OCI-LY1 (cell line): ENCODE measurements at regions not wholly inside any gene's neighbourhood (a gene's known extent, or its start where the extent isn't known, plus 50 kb on each side); places are given as distances from the start of the nearest gene placed in this dataset.
"Not testable (repeated sequence)": the region's sequence is repeated elsewhere in the genome, so short reads cannot be mapped to it uniquely, and the experiment has no call there.

Source experiments
- H2AFZ ChIP-seq: fragments of 200-600 bp; sonication (generic), shearing (Covaris generic); 2 replicates; pipeline ENCODE4 v1.6.0; 2014; ENCODE audit warnings: antibody characterized with exemption, mild to moderate bottlenecking, low read length
- H3F3A ChIP-seq: fragments of 200-600 bp; sonication (generic), shearing (Covaris generic); 2 replicates; pipeline ENCODE4 v1.6.0; 2014; ENCODE audit warnings: mild to moderate bottlenecking, antibody characterized with exemption, low read length, moderate library complexity; ENCODE audit not compliant: insufficient read depth
- H3K27ac ChIP-seq: fragments of 200-600 bp; sonication (generic); 2 replicates; pipeline ENCODE4 v1.5.1; 2014; ENCODE audit warnings: low read length, mixed run types, mild to moderate bottlenecking, low read depth; ENCODE audit not compliant: poor library complexity, severe bottlenecking
- H3K27me3 ChIP-seq: fragments of 200-600 bp; sonication (generic); 2 replicates; pipeline ENCODE4 v1.6.0; 2014; ENCODE audit warnings: antibody characterized with exemption, mild to moderate bottlenecking, low read length, moderate library complexity; ENCODE audit not compliant: insufficient read depth
- H3K36me3 ChIP-seq: fragments of 200-600 bp; sonication (generic); 2 replicates; pipeline ENCODE4 v1.6.1; 2014; ENCODE audit warnings: mild to moderate bottlenecking, antibody characterized with exemption, low read length, moderate library complexity, mixed read lengths; ENCODE audit not compliant: insufficient read depth
- H3K4me1 ChIP-seq: fragments of 200-600 bp; sonication (generic); 2 replicates; pipeline ENCODE4 v1.5.1; 2014; ENCODE audit warnings: mild to moderate bottlenecking, low read length, moderate library complexity; ENCODE audit not compliant: insufficient read depth, severe bottlenecking
- H3K4me2 ChIP-seq: fragments of 200-600 bp; sonication (generic), shearing (Covaris generic); 2 replicates; pipeline ENCODE4 v1.6.1; 2014; ENCODE audit warnings: low read length
- H3K4me3 ChIP-seq: fragments of 200-600 bp; sonication (generic); 2 replicates; pipeline ENCODE4 v1.5.1; 2014; ENCODE audit warnings: low read length, low read depth, mild to moderate bottlenecking, mixed read lengths; ENCODE audit not compliant: poor library complexity, severe bottlenecking
- H3K79me2 ChIP-seq: fragments of 200-600 bp; shearing (Covaris generic); 2 replicates; pipeline ENCODE4 v1.6.1; 2016; ENCODE audit warnings: mixed run types, low read length, mixed read lengths; ENCODE audit not compliant: insufficient read depth
- H3K9ac ChIP-seq: fragments of 200-600 bp; sonication (generic), shearing (Covaris generic); 2 replicates; pipeline ENCODE4 v1.6.1; 2014; ENCODE audit warnings: mild to moderate bottlenecking, low read length, mixed read lengths
- H3K9me2 ChIP-seq: fragments of 200-600 bp; sonication (generic), shearing (Covaris generic); 2 replicates; pipeline ENCODE4 v1.6.1; 2014; ENCODE audit warnings: low read depth, mild to moderate bottlenecking, low read length, mixed read lengths
- H3K9me3 ChIP-seq: fragments of 200-600 bp; shearing (Covaris generic); 2 replicates; pipeline ENCODE4 v1.6.1; 2014; ENCODE audit warnings: low read length, mixed read lengths
- H4K20me1 ChIP-seq: fragments of 200-600 bp; sonication (generic), shearing (Covaris generic); 2 replicates; pipeline ENCODE4 v1.6.0; 2016; ENCODE audit warnings: mild to moderate bottlenecking, low read length; ENCODE audit not compliant: insufficient read depth
- EZH2 ChIP-seq: fragments of 200-600 bp; sonication (generic), shearing (Covaris generic); IDR thresholded peaks from 2 replicates; pipeline ENCODE4 v1.8.0; 2017; ENCODE audit warnings: borderline replicate concordance, mixed run types, mild to moderate bottlenecking, antibody characterized with exemption, low read length, moderate library complexity, mixed read lengths
- TF ChIP-seq, protein P1 (sequence below): fragments of 200-600 bp; sonication (generic), shearing (Covaris generic); IDR thresholded peaks from 2 replicates; pipeline ENCODE4 v1.5.1; 2017; ENCODE audit warnings: mild to moderate bottlenecking, antibody characterized with exemption, low read length, moderate library complexity, mixed read lengths

- Histone ChIP-seq H3K9me2 (no peaks in the 10 kb centered on the region), H3K27ac (no peak overlapping the region), H3K79me2 (no peaks in the 10 kb centered on the region), H3K4me1 (no peaks in the 10 kb centered on the region), H2AFZ (no peak overlapping the region), H3K4me2 (no peak overlapping the region), H3K9ac (no peak overlapping the region), H3K27me3 (no peaks in the 10 kb centered on the region; the same call in 1 of the 2 replicates), H3K4me3 (no peak overlapping the region), H3K9me3 (peaks cover 6% of the 10 kb centered on the region; the same call in 1 of the 2 replicates), H4K20me1 (no peaks in the 10 kb centered on the region), H3K36me3 (no peaks in the 10 kb centered on the region), H3F3A (no peaks in the 10 kb centered on the region)
- TF ChIP-seq EZH2 = no peak
- TF ChIP-seq, protein P1, sequence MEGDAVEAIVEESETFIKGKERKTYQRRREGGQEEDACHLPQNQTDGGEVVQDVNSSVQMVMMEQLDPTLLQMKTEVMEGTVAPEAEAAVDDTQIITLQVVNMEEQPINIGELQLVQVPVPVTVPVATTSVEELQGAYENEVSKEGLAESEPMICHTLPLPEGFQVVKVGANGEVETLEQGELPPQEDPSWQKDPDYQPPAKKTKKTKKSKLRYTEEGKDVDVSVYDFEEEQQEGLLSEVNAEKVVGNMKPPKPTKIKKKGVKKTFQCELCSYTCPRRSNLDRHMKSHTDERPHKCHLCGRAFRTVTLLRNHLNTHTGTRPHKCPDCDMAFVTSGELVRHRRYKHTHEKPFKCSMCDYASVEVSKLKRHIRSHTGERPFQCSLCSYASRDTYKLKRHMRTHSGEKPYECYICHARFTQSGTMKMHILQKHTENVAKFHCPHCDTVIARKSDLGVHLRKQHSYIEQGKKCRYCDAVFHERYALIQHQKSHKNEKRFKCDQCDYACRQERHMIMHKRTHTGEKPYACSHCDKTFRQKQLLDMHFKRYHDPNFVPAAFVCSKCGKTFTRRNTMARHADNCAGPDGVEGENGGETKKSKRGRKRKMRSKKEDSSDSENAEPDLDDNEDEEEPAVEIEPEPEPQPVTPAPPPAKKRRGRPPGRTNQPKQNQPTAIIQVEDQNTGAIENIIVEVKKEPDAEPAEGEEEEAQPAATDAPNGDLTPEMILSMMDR = no peak
These were observed 129.4 kb downstream of the TFCP2L1 start for GRCh38 chr2:121155502-121156056.

- not testable (repeated sequence) for H3K4me1 ChIP-seq, H3K36me3 ChIP-seq, H3K4me3 ChIP-seq, H4K20me1 ChIP-seq, H3K27ac ChIP-seq, H3K79me2 ChIP-seq, H3K9me3 ChIP-seq, H3K9me2 ChIP-seq, H3K27me3 ChIP-seq, H3K9ac ChIP-seq, H3F3A ChIP-seq, H3K4me2 ChIP-seq, H2AFZ ChIP-seq
These were observed 127.5 kb downstream of the TFCP2L1 start for GRCh38 chr2:121157481-121157880.

GRCh38 chr2:121159291-121160071 lies 125.5 kb downstream of the TFCP2L1 start:
- H4K20me1 ChIP-seq = no peaks in the 10 kb centered on the region
- H3K9me2 ChIP-seq = no peaks in the 10 kb centered on the region
- no peaks in the 10 kb centered on the region for H3K79me2 ChIP-seq
- no peaks in the 10 kb centered on the region for H3F3A ChIP-seq
- TF ChIP-seq EZH2 = no peak
- TF ChIP-seq, protein P1 = no peak
- H3K4me1 ChIP-seq = no peaks in the 10 kb centered on the region
- no peaks in the 10 kb centered on the region for H3K36me3 ChIP-seq
- H2AFZ ChIP-seq = no peak overlapping the region
- H3K9me3 ChIP-seq = peaks cover 9% of the 10 kb centered on the region; the same call in 1 of the 2 replicates
- no peaks in the 10 kb centered on the region; the same call in 1 of the 2 replicates for H3K27me3 ChIP-seq
- H3K4me2 ChIP-seq = no peak overlapping the region
- H3K9ac ChIP-seq = no peak overlapping the region
- H3K27ac ChIP-seq = no peak overlapping the region
- no peak overlapping the region for H3K4me3 ChIP-seq
